WERI-Rb-1 (cell line): ENCODE measurements at regions not wholly inside any gene's neighbourhood (a gene's known extent, or its start where the extent isn't known, plus 50 kb on each side); places are given as distances from the start of the nearest gene placed in this dataset.

Experiments used
- DNase-seq: peaks from one replicate; pipeline ENCODE4 v3.0.0-alpha.2; 2020
- H3K27ac ChIP-seq: fragments of 250-450 bp; sonication (Bioruptor Pico); 2 replicates; pipeline ENCODE4 v1.5.1; 2020; ENCODE audit warnings: mild to moderate bottlenecking, moderate library complexity
- H3K27me3 ChIP-seq: fragments of 250-450 bp; sonication (Bioruptor Pico); 2 replicates; pipeline ENCODE4 v1.5.1; 2021; ENCODE audit warnings: mild to moderate bottlenecking, low read depth, moderate library complexity; ENCODE audit not compliant: insufficient read depth, severe bottlenecking
- H3K36me3 ChIP-seq: fragments of 250-450 bp; sonication (Bioruptor Pico); 2 replicates; pipeline ENCODE4 v1.5.1; 2020; ENCODE audit warnings: mild to moderate bottlenecking, moderate library complexity
- H3K4me3 ChIP-seq: 2 replicates; pipeline ENCODE4 v1.5.1; 2011; ENCODE audit warnings: low read depth, mild to moderate bottlenecking, control low read depth, low read length
- H3K9me3 ChIP-seq: fragments of 250-450 bp; sonication (Bioruptor Pico); 2 replicates; pipeline ENCODE4 v1.5.1; 2021; ENCODE audit warnings: mild to moderate bottlenecking, moderate library complexity; ENCODE audit not compliant: severe bottlenecking
- TF ChIP-seq, protein P1 (sequence below): IDR thresholded peaks from 2 replicates; pipeline ENCODE4 v1.5.1; 2011; ENCODE audit warnings: low read depth, mild to moderate bottlenecking, control low read depth, inconsistent platforms, low read length

- H3K27me3 ChIP-seq: no peaks in the 10 kb centered on the region
Measured at GRCh38 chr2:14915983-14916382, 283.5 kb downstream of the LRATD1 start.

GRCh38 chr2:14923820-14924580 lies 291.5 kb downstream of the LRATD1 start:
- Histone ChIP-seq H3K4me3 (no peak overlapping the region), H3K9me3 (no peaks in the 10 kb centered on the region), H3K36me3 (no peaks in the 10 kb centered on the region), H3K27me3 (no peaks in the 10 kb centered on the region), H3K27ac (no peak overlapping the region)
- TF ChIP-seq, protein P1, sequence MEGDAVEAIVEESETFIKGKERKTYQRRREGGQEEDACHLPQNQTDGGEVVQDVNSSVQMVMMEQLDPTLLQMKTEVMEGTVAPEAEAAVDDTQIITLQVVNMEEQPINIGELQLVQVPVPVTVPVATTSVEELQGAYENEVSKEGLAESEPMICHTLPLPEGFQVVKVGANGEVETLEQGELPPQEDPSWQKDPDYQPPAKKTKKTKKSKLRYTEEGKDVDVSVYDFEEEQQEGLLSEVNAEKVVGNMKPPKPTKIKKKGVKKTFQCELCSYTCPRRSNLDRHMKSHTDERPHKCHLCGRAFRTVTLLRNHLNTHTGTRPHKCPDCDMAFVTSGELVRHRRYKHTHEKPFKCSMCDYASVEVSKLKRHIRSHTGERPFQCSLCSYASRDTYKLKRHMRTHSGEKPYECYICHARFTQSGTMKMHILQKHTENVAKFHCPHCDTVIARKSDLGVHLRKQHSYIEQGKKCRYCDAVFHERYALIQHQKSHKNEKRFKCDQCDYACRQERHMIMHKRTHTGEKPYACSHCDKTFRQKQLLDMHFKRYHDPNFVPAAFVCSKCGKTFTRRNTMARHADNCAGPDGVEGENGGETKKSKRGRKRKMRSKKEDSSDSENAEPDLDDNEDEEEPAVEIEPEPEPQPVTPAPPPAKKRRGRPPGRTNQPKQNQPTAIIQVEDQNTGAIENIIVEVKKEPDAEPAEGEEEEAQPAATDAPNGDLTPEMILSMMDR: no peak
- DNase-seq: no peak

More at GRCh38 chr2:14915983-14916382, 283.5 kb downstream of the LRATD1 start:
- H3K9me3 ChIP-seq: no peaks in the 10 kb centered on the region
- peak; percentile 16 for DNase-seq
- H3K4me3 ChIP-seq: no peak overlapping the region
- TF ChIP-seq, protein P1: no peak
- no peaks in the 10 kb centered on the region for H3K36me3 ChIP-seq
- H3K27ac ChIP-seq: no peak overlapping the region

DNA sequence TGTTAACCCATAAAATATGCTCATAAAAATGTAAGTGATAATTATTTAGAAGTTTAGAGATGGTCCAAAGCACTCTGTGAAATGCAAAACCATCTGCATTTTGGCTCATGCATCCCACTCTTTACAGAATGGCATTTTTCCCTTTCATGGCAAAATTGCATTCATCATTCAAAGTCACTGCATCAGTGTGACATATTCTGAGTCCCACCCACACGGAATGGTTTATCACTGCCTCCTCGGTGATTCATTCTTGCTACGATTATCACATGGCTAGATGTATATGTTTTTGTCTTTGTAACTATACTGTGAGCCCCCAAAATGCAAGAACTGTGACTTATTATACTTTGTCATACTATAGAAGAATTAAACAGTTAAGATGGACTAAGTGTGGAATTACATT lies 293.0 kb downstream of the LRATD1 start:
- no peaks in the 10 kb centered on the region for H3K27me3 ChIP-seq
- H3K4me3 ChIP-seq: no peak overlapping the region
- TF ChIP-seq, protein P1: no peak
- DNase-seq: no peak
- no peak overlapping the region for H3K27ac ChIP-seq
- H3K9me3 ChIP-seq: no peaks in the 10 kb centered on the region
- H3K36me3 ChIP-seq: no peaks in the 10 kb centered on the region

DNA sequence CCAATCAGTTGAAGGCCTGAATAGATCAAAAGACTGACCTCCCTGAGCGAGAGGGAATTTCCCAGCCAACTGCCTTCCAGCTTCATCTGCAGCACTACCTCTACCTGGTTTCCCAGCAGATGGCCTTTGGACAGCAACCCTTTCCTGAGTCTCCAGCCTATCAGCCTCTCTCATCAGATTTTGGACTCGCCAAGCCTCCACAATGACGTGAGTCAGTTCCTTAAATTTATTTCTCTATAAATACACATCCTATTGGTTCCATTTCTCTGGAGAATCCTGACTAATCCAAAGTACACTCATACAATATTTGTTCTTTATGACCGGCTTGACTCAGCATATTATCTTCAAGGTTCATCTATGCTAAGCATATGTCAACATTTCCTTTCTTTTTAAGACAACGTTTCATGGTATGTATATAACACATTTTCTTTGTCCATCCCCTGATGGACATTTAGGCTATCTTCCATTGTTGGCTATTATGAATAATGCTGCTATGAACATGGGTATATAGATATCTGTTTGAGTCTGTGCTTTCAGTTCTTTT lies 294.6 kb downstream of the LRATD1 start:
- TF ChIP-seq, protein P1: no peak
- no peak for DNase-seq
- H3K4me3 ChIP-seq: no peak overlapping the region
- H3K27me3 ChIP-seq: no peaks in the 10 kb centered on the region
- no peaks in the 10 kb centered on the region for H3K9me3 ChIP-seq
- no peak overlapping the region for H3K27ac ChIP-seq
- no peaks in the 10 kb centered on the region for H3K36me3 ChIP-seq

DNA sequence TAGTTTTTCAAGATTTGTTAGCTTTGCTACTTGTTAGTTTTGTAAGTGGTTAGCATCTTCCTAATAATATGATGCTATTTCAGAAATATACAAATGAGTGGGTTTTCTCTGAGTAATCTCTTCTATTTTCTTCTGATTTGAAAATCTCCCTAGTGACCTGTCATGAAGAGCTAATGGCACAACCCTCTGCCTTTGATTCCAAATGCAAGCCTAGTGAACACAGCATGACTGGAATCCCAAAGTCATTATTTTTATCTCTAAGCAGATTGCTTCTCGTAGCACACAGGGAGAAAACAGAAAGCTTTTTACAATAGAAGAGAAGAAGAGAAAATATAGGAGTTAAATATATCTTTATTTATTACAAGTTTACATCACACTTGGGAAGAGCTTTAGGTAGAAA lies 295.5 kb downstream of the LRATD1 start:
- Histone ChIP-seq H3K4me3 (no peak overlapping the region), H3K9me3 (no peaks in the 10 kb centered on the region), H3K27ac (no peak overlapping the region), H3K36me3 (no peaks in the 10 kb centered on the region), H3K27me3 (no peaks in the 10 kb centered on the region)
- TF ChIP-seq, protein P1: no peak
- DNase-seq: no peak
